HG03064 (cell line): ENCODE measurements at regions not wholly inside any gene's neighbourhood (a gene's known extent, or its start where the extent isn't known, plus 50 kb on each side); places are given as distances from the start of the nearest gene placed in this dataset.
"Not testable (repeated sequence)": the region's sequence is repeated elsewhere in the genome, so short reads cannot be mapped to it uniquely, and the experiment has no call there.

Source experiments
- ATAC-seq: cut with Tn5 transposase; IDR thresholded peaks from one replicate; pipeline ENCODE4 v1.9.1; 2021; ENCODE audit warnings: low read depth; ENCODE audit not compliant: unreplicated experiment

GRCh38 chr4:138475116-138475515, 233.0 kb upstream of the SLC7A11 start:
- no peak for ATAC-seq

GRCh38 chr4:138473339-138473738, 231.2 kb upstream of the SLC7A11 start:
- no peak for ATAC-seq

GRCh38 chr4:138460477-138461414, 218.6 kb upstream of the SLC7A11 start:
- no peak for ATAC-seq

- no peak for ATAC-seq
Measured at GRCh38 chr4:138458751-138459150, 216.6 kb upstream of the SLC7A11 start.

DNA sequence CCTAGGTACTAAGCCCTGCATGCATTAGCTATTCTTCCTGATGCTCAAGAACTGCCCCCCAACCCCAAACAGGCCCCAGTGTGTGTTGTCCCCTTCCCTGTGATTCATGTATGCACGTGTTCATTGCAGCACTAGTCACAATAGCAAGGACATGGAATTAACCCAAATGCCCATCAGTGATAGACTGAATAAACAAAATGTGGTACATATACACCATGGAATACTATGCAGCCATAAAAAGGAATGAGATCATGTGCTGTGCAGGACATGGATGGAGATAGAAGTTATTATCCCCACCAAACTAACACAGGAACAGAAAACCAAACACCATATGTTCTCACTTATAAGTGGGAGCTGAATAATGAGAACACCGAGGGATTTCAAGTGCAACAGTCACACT, 214.2 kb upstream of the SLC7A11 start:
- not testable (repeated sequence) for ATAC-seq

- ATAC-seq, result no peak
Measured at GRCh38 chr4:138455097-138455496, 212.9 kb upstream of the SLC7A11 start.

- ATAC-seq, result no peak
Measured at GRCh38 chr4:138452826-138453225, 210.7 kb upstream of the SLC7A11 start.

- ATAC-seq, result no peak
Measured at GRCh38 chr4:138451276-138451663, 209.1 kb upstream of the SLC7A11 start.

- no peak for ATAC-seq
Measured at GRCh38 chr4:138450546-138451275, 208.6 kb upstream of the SLC7A11 start.

GRCh38 chr4:138449938-138450337, 207.8 kb upstream of the SLC7A11 start:
- ATAC-seq, result no peak

GRCh38 chr4:138448169-138448568, 206.0 kb upstream of the SLC7A11 start:
- ATAC-seq, result no peak

DNA sequence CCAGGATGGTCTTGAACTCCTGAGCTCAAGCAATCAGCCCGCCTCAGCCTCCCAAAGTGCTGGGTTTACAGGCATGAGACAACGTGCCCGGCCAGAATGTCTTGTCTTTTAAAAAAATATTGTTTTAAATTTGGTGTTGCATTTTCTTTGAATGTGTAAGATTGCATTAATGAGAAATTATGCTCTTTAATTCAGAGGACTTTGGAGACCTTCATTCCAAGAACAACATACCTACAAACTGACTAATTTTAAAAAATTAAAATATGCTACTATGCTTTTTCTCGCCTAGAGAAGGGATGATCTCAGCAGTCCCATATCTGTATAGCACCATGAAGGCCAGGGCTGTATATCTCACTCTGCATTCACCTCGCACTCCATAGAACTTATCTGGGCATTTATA, 204.3 kb upstream of the SLC7A11 start:
- ATAC-seq, result no peak

DNA sequence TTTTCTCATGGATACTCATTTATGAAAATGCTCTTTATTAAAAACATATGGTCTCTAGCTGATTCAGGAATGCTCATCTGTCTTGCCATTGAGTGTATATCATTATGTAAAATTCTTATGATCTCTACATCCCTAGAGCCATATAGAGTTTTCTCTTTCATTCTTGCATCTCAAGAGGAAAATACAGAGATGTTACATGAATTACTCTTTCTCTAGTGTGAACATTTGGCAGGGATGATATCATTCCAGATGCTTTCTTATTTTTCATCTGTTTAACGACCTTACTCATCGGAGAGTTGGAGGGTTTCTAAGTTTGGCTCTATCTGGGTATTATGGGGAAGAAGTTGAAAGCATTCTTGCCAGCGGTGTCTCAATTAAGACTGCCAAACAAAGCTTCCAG, 202.9 kb upstream of the SLC7A11 start:
- ATAC-seq, result no peak

GRCh38 chr4:138444260-138444659, 202.1 kb upstream of the SLC7A11 start:
- no peak for ATAC-seq

DNA sequence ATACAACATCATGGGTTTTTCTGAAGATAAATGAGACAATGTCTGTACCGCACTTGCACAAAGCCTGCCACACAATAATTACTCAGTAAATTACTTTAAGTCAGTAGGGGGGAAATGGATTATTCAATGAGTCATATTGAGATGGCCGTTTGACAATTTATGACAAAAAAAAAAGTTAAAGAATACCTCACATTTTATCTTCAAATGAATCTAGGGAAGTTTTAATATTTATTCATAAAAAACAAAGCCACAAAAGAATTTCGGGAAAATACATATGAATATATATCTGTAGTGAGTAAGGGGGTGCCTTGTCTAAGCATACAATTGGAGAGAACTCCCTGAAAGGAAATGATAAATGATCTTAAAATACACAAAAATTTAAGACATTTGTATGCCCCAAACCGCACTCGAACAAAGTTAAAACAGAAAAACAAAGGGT, 197.0 kb upstream of the SLC7A11 start:
- no peak for ATAC-seq

- no peak for ATAC-seq
Measured at GRCh38 chr4:138438608-138439007, 196.5 kb upstream of the SLC7A11 start.

DNA sequence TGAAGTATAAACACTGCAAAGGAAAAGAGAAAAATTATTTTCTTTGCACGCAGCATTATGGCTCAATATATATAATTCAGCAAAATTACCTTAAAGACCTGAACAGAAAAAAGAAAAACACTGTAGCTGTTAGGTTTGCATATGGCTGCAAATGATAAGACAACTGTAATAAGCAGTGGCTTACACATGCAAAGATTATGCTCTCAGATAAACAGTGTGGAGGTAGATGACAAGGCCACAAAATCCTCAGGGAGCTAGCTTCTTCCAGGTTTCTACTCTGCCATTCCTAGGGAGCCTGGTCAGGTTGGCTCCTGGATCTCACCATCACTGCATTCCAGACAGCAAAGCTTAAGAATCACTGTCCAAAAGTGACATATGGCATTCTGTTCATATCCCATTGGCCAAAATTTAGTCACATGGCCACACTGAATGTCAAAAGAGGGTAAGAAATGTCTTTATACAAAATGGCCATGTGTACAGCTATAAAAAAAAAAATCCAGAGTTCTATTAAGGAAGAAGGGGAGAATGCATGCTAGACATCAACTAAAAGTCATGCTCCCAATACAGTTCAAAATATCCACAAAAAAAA, 195.2 kb upstream of the SLC7A11 start:
- ATAC-seq, result no peak

DNA sequence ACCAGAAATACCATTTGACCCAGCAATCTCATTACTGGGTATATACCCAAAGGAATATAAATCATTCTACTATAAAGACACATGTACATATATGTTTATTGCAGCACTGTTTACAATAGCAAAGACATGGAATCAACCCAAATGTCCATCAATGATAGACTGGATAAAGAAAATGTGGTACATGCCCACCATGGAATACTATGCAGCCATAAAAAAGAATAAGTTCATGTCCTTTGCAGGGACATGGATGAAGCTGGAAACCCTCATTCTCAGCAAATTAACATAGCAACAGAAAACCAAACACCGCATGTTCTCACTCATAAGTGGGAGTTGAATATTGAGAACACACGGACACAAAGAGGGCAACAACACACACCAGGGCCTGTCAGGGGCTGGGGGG, 193.6 kb upstream of the SLC7A11 start:
- not testable (repeated sequence) for ATAC-seq

DNA sequence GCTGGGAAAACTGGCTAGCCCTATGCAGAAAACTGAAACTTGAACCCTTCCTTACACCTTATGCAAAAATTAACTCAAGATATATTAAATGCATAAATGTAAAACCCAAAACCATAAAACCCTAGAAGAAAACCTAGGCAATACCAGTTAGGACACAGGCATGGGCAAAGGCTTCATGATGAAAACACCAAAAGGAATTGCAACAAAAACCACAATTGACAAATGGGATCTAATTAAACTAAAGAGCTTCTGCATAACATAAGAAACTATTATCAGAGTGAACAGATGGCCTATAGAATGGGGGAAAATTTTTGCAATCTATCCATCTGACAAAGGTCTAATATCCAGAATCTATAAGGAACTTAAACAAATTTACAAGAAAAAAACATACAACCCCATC, 192.9 kb upstream of the SLC7A11 start:
- not testable (repeated sequence) for ATAC-seq

DNA sequence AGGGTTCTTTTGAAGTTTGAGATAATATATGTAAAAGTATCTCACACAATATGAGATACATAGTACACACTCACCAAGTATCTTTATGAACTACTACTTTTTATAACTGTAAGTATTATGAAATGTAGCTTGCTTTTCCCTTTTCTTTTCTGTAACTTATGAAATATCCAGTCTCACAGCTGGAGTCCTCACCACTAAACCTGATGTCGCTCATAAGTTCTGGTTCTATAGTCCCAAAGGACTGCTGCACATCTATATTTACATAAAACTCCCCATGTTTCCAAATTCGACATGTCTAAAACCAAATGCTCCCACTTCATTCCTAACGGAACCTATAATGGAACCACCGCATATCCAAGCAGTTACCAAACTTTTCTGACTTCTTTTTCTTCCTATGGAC, 186.5 kb upstream of the SLC7A11 start:
- no peak for ATAC-seq

- ATAC-seq, result no peak
Measured at GRCh38 chr4:138426786-138427185, 184.6 kb upstream of the SLC7A11 start.
